Endothelial cell of umbilical vein (primary cell): ENCODE measurements at regions not wholly inside any gene's neighbourhood (a gene's known extent, or its start where the extent isn't known, plus 50 kb on each side); places are given as distances from the start of the nearest gene placed in this dataset.

Experiments used
- BruUV-seq: library from RNA; stranded (reverse); fragments of 400-500 nt; replicated peaks from 2 replicates; lab custom pipeline; 2021; lab: Mats Ljungman, UMichigan
- CTCF ChIA-PET: fragments of 300-600, 350-600 bp; sonication (Branson Sonifier 250); formaldehyde crosslinking; loops from one replicate; lab custom pipeline; 2021; ENCODE audit warnings: antibody characterized with exemption, inconsistent platforms; lab: Charles Lee
- POLR2A ChIA-PET: fragments of 300-600, 350-600 bp; sonication (Branson Sonifier 250); formaldehyde crosslinking; loops from one replicate; lab custom pipeline; 2021; ENCODE audit warnings: antibody characterized with exemption, inconsistent platforms; lab: Charles Lee
- DNase-seq: peaks from one replicate; pipeline ENCODE4 v3.0.0-alpha.2; 2011; ENCODE audit warnings: low read depth, low spot score
- FAIRE-seq: peaks from 2 replicates; lab custom pipeline; 2011; peaks lifted over from hg19 to GRCh38; lab: Jason Lieb, UNC
- H2AFZ ChIP-seq: 2 replicates; pipeline ENCODE4 v1.6.0; 2012; ENCODE audit warnings: low read depth, low read length, control low read depth, inconsistent platforms
- H3K27ac ChIP-seq: 2 replicates; pipeline ENCODE4 v1.5.1; 2011; ENCODE audit warnings: low read depth, mild to moderate bottlenecking, control low read depth, low read length, moderate library complexity; ENCODE audit not compliant: insufficient read depth
- H3K27me3 ChIP-seq, 2 experiments: 2 replicates each; pipeline versions ENCODE4 v1.6.0 to v1.6.1; 2011; ENCODE audit warnings: low read length in 2 of 2, mixed read lengths in 1 of 2; ENCODE audit not compliant: control insufficient read depth in 2 of 2, insufficient read depth in 2 of 2
- H3K36me3 ChIP-seq, 2 experiments: 2 replicates in 1 of 2; 3 replicates in 1 of 2; pipeline ENCODE4 v1.5.1; 2011; ENCODE audit warnings: low read length in 2 of 2, mild to moderate bottlenecking in 1 of 2, moderate library complexity in 1 of 2; ENCODE audit not compliant: control insufficient read depth in 2 of 2, insufficient read depth in 2 of 2; ENCODE audit errors: extremely low read depth in 1 of 2
- H3K4me1 ChIP-seq: 3 replicates; pipeline ENCODE4 v1.5.1; 2011; ENCODE audit warnings: mild to moderate bottlenecking, low read length; ENCODE audit not compliant: control insufficient read depth, insufficient read depth; ENCODE audit errors: extremely low read depth
- H3K4me2 ChIP-seq: 2 replicates; pipeline ENCODE4 v1.6.1; 2011; ENCODE audit warnings: low read length, control low read depth, mixed read lengths; ENCODE audit not compliant: insufficient read depth
- H3K4me3 ChIP-seq, 3 experiments: fragments of 200-600 bp in 1 of 3; sonication (generic), shearing (Covaris generic) in 1 of 3; replicated peaks in 1 of 3; 2 replicates each; pipeline ENCODE4 v1.5.1; 2011 to 2016; ENCODE audit warnings: control low read depth in 3 of 3, low read length in 3 of 3, mild to moderate bottlenecking in 2 of 3, inconsistent platforms in 1 of 3, low read depth in 1 of 3, moderate library complexity in 1 of 3; ENCODE audit not compliant: insufficient read depth in 1 of 3
- H3K79me2 ChIP-seq: 2 replicates; pipeline ENCODE4 v1.6.0; 2012; ENCODE audit warnings: low read length, inconsistent platforms; ENCODE audit not compliant: control insufficient read depth, insufficient read depth
- H3K9ac ChIP-seq: replicated peaks from 2 replicates; pipeline ENCODE3; 2011; ENCODE audit warnings: low read length, control low read depth; ENCODE audit not compliant: insufficient read depth; ENCODE audit errors: extremely low read depth
- H3K9me1 ChIP-seq: replicated peaks from 3 replicates; pipeline ENCODE4 v1.6.0; 2011; ENCODE audit warnings: mild to moderate bottlenecking, low read length; ENCODE audit not compliant: control insufficient read depth, insufficient read depth; ENCODE audit errors: extremely low read depth
- H3K9me3 ChIP-seq: replicated peaks from 2 replicates; pipeline ENCODE4 v1.5.1; 2012; ENCODE audit warnings: low read length, inconsistent platforms; ENCODE audit not compliant: control insufficient read depth, insufficient read depth
- H4K20me1 ChIP-seq: replicated peaks from 2 replicates; pipeline ENCODE3; 2011; ENCODE audit warnings: mild to moderate bottlenecking, low read length; ENCODE audit not compliant: control insufficient read depth, insufficient read depth; ENCODE audit errors: extremely low read depth
- CTCF ChIP-seq, 2 donors: IDR thresholded peaks; 1 replicate in 1 of 2; 2 replicates in 1 of 2; pipeline ENCODE4 v1.5.1; 2011; ENCODE audit warnings: low read length in 2 of 2, mild to moderate bottlenecking in 2 of 2, moderate library complexity in 2 of 2, control low read depth in 1 of 2, inconsistent platforms in 1 of 2, low read depth in 1 of 2; ENCODE audit not compliant: insufficient read depth in 1 of 2; ENCODE audit errors: extremely low read depth in 1 of 2
- EZH2 ChIP-seq: IDR thresholded peaks from 2 replicates; pipeline ENCODE4 v1.6.1; 2012; ENCODE audit warnings: borderline replicate concordance, low read depth, mild to moderate bottlenecking, moderate library complexity, low read length, inconsistent platforms; ENCODE audit not compliant: severe bottlenecking
- FOS ChIP-seq: IDR thresholded peaks from 2 replicates; pipeline ENCODE4 v1.6.1; 2011; ENCODE audit warnings: mild to moderate bottlenecking, low read length, moderate library complexity, borderline replicate concordance; ENCODE audit not compliant: insufficient read depth
- GATA2 ChIP-seq: IDR thresholded peaks from 2 replicates; pipeline ENCODE4 v1.7.0; 2011; ENCODE audit warnings: low read depth, mild to moderate bottlenecking, moderate library complexity, mixed read lengths, low read length; ENCODE audit not compliant: insufficient read length, insufficient read depth
- JUN ChIP-seq: IDR thresholded peaks from 2 replicates; pipeline ENCODE4 v1.6.1; 2011; ENCODE audit warnings: borderline replicate concordance, low read depth; ENCODE audit not compliant: insufficient read length, insufficient read depth
- MAX ChIP-seq: IDR thresholded peaks from 2 replicates; pipeline ENCODE4 v1.6.1; 2011; ENCODE audit not compliant: insufficient read depth, insufficient read length
- MYC ChIP-seq: IDR thresholded peaks from one replicate; pipeline ENCODE4 v1.6.1; 2011; ENCODE audit warnings: mild to moderate bottlenecking, low read depth, low read length
- POLR2A ChIP-seq: IDR thresholded peaks from 2 replicates; pipeline ENCODE4 v1.6.1; 2012; ENCODE audit warnings: low read depth, mild to moderate bottlenecking, control low read depth, low read length
- POLR2AphosphoS5 ChIP-seq: IDR thresholded peaks from 2 replicates; pipeline ENCODE4 v1.6.1; 2012; ENCODE audit warnings: low read depth, mild to moderate bottlenecking, control low read depth, low read length, moderate library complexity; ENCODE audit not compliant: insufficient read depth
- dilution Hi-C: fragments of 300-500 bp; cut with MboI; formaldehyde crosslinking; loops from one replicate; pipeline ENCODE4 v1.15.0; 2019; ENCODE audit warnings: low sequenced_read_pairs; ENCODE audit not compliant: extremely low pct_ligation_motif_present
- intact Hi-C: fragments of 100-400 bp; cut with micrococcal nuclease; formaldehyde crosslinking; loops from one replicate; pipeline ENCODE4 v1.10.0; 2022

GRCh38 chr3:135869439-135870105, 96.0 kb upstream of the PPP2R3A start:
- dilution Hi-C loops: no loop called here
- H2AFZ ChIP-seq: no peak overlapping the region
- H3K36me3 ChIP-seq: no peaks in the 10 kb centered on the region
- no peak overlapping the region for H3K9ac ChIP-seq
- no peak overlapping the region for H3K4me3 ChIP-seq
- FAIRE-seq (no peak), DNase-seq (no peak)
- no peak overlapping the region for H3K4me2 ChIP-seq
- ChIA-PET POLR2A (no interaction called here), CTCF (no interaction called here)
- H3K9me3 ChIP-seq: no peaks in the 10 kb centered on the region
- TF ChIP-seq EZH2: no peak
- no peaks in the 10 kb centered on the region for H3K9me1 ChIP-seq
- intact Hi-C loops: no loop called here
- no peaks in the 10 kb centered on the region for H3K4me1 ChIP-seq
- no peaks in the 10 kb centered on the region for H3K27me3 ChIP-seq
- no peak overlapping the region for H3K27ac ChIP-seq
- H4K20me1 ChIP-seq: no peaks in the 10 kb centered on the region
- no peaks in the 10 kb centered on the region for H3K79me2 ChIP-seq
- BruUV-seq: no TSS peak

- intact Hi-C loops (no loop called here), dilution Hi-C loops (no loop called here)
- H3K36me3 ChIP-seq: no peaks in the 10 kb centered on the region
- CTCF ChIA-PET: no interaction called here
- H3K4me1 ChIP-seq: no peaks in the 10 kb centered on the region
- BruUV-seq: no TSS peak
- H4K20me1 ChIP-seq: no peaks in the 10 kb centered on the region
- H3K9me3 ChIP-seq: no peaks in the 10 kb centered on the region
- H3K9ac ChIP-seq: no peak overlapping the region
- TF ChIP-seq FOS (no peak), GATA2 (no peak), EZH2 (no peak), CTCF (IDR thresholded peaks at IDR 0.05; ENCODE audit: extremely low read depth in 1 of 2, insufficient read depth in 1 of 2, low read depth in 1 of 2, low read length in 2 of 2) (no peak), POLR2A (no peak), MAX (no peak), JUN (no peak), POLR2AphosphoS5 (no peak), MYC (no peak)
- no peaks in the 10 kb centered on the region for H3K79me2 ChIP-seq
- FAIRE-seq: no peak
- no peak for DNase-seq
- POLR2A ChIA-PET: no interaction called here
- H3K4me2 ChIP-seq: no peak overlapping the region
- H2AFZ ChIP-seq: no peak overlapping the region
- H3K27me3 ChIP-seq: no peaks in the 10 kb centered on the region
- H3K27ac ChIP-seq: no peak overlapping the region
- no peaks in the 10 kb centered on the region for H3K9me1 ChIP-seq
- H3K4me3 ChIP-seq: no peak overlapping the region
These were observed 94.2 kb upstream of the PPP2R3A start for GRCh38 chr3:135871311-135871710.
